GM19240 (cell line): ENCODE measurements at regions not wholly inside any gene's neighbourhood (a gene's known extent, or its start where the extent isn't known, plus 50 kb on each side); places are given as distances from the start of the nearest gene placed in this dataset.
"Not testable (repeated sequence)": the region's sequence is repeated elsewhere in the genome, so short reads cannot be mapped to it uniquely, and the experiment has no call there.

Source experiments
- DNase-seq: peaks from one replicate; pipeline ENCODE4 v3.0.0; 2011; ENCODE audit warnings: low spot score; ENCODE audit not compliant: insufficient read length

DNA sequence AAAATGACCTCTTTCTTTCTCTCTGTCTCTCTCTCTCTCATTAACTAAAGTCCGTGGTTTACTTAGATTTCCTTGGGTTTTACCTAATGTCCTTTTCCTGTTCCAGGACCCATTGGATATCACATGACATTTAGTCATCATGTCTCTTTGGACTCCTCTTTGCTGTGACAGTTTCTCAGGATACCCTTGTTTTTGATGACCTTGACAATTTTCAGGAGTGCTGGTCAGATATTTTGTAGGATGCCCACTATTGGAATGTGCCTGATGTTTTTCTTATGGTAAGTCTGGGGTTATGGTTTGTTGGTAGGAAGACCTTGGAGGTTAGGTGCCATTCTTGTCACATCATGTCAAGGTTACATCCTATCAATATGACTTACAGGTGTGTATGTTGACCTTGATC is 199.2 kb upstream of the HTR1E start:
- DNase-seq = no peak

DNA sequence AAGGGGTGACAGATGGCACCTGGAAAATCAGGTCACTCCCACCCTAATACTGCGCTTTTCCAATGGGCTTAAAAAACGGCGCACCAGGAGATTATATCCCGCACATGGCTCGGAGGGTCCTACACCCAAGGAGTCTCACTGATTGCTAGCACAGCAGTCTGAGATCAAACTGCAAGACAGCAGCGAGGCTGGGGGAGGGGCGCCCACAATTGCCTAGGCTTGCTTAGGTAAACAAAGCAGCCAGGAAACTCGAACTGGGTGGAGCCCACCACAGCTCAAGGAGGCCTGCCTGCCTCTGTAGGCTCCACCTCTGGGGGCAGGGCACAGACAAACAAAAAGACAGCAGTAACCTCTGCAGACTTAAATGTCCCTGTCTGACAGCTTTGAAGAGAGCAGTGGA is 205.7 kb upstream of the HTR1E start:
- not testable (repeated sequence) for DNase-seq

DNA sequence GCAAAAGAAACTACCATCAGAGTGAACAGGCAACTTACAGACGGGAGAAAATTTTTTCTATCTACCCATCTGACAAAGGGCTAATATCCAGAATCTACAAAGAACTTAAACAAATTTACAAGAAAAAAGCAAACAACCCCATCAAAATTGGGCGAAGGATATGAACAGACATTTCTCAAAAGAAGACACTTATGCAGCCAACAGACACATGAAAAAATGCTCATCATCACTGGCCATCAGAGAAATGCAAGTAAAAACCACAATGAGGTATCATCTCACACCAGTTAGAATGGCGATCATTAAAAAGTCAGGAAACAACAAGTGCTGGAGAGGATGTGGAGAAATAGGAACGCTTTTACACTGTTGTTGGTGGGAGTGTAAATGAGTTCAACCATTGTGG is 206.6 kb upstream of the HTR1E start:
- not testable (repeated sequence) for DNase-seq

DNA sequence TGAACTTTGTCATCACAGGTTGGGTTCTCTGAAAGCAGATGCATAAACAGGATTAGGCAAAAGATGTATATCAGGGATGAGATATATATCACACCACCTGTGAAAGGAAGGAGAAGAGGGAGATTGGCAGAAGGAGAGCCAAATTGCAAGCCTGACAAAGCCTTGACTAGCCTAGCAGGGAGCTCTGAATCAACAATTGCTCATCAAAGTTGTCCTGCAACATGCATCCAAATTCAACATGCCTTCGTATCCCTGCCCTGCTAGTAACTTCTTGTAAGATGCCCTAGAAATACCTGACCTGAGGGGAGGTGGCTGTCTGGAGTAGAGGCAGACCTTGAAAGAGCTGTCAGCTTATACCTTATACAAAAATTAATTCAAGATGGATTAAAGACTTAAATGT is 207.1 kb upstream of the HTR1E start:
- DNase-seq = no peak

DNA sequence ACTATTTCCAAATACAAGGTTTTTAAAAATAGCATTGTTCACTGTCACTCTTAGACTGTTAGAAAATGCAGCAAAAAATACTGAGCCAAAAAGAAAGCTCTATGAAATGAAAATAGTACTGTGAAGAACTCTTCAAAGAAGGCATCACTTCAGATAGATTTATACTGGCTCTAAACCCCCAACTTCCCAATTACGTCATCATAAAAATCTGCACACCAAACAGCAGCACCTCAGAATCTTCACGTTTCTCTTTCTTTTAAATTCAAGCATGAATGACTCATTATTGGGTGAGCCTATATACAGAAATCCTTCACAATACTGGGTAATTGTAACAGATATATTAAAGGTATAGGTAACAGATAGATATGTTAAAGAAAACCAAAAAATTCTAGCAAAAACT is 208.4 kb upstream of the HTR1E start:
- no peak for DNase-seq

DNA sequence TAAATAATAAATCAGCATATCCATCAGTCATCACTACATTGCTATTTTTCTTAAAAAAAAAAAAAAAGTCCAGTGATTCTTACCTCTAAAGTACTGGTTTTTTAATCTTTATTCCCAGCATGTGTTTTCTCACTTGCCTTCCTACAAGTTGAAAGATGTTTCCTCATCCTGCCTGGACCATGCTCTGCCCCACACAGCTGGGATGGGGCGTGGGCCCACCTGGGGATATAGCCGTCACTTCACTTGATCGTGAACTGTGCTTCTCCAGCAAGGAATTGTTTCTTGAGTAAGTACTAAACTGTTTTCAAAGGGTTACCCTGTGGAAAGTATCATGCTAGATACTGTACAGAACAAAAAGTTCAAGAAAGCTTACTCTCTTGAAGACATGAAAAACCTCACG is 212.6 kb upstream of the HTR1E start:
- DNase-seq = no peak

DNA sequence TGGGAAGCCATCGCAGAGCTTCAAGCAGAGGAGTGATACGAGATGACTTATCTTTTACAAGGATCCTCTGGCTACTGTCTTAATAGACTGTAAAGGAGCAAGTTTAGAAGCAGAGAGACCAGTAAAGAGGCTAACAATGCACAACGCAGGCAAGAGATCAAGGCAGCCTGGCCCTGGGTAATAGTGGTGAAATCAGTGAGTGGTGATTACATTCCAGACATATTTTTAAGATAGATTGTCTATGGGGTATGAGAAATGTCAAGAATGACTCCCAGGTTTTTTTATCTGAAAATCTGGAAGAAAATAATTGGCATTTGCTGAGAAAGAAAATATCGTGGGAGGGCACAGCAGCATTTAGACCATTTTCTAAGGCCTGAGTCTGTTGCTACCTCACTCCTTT is 213.6 kb upstream of the HTR1E start:
- DNase-seq = no peak

DNA sequence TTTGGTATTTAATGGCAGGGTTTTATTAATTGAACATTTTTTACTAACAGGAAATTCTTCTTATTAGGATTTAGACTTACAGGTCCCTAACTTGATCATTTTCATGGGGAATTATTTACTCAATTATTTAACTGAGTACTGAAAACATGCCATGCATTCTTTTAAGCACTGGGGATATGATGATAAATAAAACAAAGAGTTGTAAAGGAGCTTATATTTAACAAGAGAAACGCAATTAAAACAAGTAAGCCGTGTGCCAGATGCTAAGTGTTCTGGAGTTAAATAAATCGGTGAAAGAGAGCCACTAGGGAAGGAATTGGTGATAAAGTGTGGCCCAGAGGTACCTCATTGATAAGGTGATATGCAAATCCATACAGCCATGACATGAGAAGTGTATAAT is 214.2 kb upstream of the HTR1E start:
- no peak for DNase-seq

DNA sequence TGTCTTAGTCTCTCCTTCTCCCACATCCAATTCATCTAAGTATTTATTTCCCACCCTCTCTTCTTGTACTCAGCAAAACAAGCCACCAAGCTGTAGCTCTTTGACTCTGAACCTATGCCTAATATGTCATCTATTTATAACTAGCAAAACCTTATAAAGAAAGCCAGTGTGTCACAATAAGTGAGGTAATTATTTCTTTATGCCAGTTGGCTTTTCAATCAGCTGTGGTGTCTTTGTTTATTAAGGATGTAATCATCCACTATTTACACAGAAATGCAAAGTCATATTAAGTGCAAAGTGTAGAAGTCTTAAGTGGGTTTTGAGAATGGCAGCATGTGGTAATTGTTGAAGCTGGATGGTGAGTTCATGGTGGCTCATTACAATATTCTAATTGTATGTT is 215.2 kb upstream of the HTR1E start:
- DNase-seq = no peak

DNA sequence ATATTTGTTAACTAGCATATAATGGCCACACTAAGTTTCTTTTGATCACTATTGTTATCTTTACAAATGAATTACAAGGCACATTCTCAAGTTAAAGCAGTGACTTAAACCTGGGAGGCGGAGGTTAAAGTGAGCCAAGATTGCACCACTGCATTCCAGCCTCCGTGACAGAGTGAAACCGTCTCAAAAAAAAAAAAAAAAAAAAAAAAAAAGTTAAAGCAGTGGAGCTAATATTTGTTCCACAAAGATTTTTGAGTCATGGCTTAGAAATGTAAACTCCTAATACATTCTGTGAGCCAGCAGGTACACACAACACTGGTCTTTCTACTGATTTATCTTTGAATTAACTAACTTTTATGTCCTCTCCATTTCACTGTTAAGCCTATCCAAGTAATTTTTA is 221.7 kb upstream of the HTR1E start:
- DNase-seq = no peak

DNA sequence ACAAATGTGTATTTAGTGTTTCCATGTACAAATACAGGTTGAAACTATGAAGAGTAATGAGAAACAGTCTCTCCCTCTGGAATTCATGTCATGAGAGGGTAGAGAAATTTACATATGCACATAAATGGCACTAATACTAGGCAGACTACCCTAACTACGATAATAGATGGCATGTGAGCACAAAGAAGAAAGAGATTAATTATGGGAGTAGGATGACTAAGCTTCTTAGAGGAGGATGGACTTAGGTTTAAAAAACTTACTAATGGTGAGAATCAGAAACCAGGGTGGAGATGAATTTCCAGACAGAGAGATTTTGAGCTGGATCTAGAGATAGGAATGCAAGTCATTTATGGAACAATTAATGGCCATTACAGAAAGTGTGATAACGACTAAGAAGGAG is 225.3 kb upstream of the HTR1E start:
- no peak for DNase-seq

DNA sequence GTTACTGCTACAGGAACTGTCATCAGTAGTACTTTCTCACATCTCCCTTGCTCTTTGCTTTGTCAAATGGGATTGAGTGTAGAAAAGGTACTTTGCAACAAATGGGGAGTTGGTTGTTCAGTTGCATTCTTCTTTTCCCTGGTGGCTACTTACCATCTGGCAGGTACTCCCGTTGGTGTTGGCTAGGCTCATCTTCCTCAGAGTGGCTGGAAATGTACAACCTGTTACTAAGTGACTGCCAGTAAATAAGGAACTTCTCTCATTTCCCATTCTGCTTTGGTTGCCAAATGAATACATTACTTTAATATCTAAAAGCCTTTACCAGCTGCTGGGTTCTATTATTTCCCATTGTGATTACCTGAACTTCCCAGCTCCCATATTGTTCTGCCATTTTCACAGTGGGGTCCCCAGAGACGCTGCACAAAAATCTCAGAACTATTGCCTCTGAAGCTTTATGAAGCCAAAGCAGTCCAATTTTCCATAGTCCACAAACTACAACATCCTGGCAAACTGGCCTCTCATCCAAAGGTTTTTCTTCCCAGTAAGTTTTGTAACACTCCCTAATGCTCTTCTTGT is 229.7 kb upstream of the HTR1E start:
- DNase-seq = no peak

DNA sequence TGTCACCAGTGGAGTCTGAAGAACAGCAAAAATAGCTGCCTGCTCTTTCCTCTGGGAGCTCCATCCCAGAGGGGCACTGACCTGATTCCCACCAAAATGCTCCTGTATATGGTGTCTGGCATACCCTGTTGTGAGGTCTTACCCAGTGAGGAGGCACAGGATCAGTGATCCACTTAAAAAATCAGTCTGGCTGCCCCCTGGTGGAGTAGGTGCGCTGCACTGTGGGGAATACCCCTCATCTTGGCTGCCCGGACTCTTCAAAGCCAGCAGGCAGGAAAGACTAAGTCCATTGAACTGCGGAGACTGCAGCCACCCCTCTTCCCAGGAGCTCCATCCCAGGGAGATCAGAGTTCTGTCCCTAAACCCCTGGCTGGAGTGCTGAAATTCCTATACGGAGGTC is 230.9 kb upstream of the HTR1E start:
- DNase-seq = no peak

DNA sequence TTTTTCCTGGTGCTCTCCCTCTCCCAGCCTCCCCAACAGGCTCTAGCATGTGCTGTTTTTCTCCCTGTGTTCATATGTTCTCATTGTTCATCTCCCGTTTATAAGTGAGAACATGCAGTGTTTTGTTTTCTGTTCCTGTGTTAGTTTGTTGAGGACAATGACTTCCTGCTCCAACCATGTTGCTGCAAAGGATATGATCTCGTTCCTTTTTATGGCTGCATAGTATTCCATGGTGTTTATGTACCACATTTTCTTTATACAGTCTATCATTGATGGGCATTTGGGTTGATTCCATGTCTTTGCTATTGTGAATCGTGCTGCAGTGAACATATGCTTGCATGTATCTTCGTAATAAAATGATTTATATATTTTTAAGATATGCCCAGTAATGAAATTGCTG is 236.1 kb upstream of the HTR1E start:
- DNase-seq = not testable (repeated sequence)

DNA sequence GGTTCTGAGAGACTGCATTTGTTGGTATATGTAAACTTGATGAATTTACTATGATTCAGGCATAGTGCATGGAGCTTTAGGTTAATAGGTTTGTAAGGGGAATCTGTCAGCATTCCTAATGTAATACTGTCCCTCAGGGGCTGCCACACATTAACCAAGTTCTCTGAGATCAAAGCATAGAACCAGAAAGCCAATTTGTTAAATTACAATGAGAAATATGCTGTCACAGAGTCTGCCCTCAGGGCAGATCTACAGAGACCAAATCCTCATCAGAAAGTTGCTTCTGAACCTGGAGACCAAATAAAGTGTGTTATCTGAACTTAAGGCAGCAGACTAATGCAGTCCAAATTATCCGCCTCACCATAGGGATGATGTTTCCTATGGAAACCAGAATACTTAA is 250.8 kb upstream of the HTR1E start:
- DNase-seq = no peak

DNA sequence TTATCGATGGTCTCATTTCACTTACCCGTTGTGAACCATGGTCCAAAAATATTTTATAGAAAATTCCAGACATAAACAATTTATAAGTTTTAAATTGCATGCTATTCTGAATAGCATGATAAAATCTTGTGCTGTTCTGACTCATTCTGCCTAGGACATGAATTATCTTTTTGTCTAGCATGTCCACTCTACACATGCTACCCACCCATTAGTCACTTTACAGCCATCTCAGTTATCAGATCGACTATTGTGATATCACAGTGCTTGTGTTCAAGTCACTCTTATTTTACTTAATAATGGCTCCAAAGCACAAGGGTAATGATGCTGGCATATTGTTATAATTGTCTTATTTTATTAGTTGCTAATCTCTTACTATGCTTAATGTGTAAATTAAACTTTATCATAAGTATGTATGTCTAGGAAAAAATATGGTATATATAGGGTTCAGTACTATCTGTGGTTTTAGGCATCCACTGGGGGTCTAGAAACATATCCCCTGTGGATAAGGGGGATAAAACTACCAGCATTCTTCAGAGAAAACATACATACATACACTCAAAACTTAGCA is 252.0 kb upstream of the HTR1E start:
- DNase-seq = no peak

DNA sequence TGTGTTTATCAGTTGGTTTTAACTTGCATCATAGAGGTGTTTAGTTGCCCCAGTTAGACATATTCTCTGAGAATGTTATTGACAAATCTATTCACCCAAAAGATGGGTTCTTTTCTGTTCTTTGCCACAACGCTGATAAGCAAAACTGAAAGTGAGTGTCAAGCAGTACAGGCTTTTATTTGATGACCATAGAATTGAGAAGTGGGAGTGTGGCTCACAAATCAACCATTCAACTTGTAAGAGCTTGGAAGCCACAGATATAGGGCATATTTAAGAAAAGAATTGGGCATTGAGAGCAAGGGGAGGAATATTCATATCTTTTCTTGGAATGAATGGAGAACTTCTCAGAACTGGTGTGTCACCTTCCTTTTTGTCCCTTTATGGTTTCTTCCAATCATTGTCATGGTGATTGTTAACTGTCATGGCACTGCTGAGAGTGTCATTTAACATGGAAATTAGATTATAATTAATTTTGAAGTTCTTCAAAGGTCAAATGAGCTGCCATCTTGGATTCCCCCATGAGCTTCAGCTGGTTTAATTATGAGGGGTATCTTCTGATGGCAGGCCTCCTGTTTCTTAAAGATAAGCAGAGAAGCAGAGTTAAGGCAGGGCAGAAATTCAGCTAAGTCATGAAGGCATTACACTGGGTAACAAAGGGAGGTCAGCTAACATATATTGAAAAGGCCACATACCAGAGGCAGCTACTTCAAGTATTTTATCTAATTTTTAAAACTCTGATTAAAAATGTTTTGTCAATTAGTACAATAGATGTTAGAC is 254.0 kb upstream of the HTR1E start:
- DNase-seq = no peak

DNA sequence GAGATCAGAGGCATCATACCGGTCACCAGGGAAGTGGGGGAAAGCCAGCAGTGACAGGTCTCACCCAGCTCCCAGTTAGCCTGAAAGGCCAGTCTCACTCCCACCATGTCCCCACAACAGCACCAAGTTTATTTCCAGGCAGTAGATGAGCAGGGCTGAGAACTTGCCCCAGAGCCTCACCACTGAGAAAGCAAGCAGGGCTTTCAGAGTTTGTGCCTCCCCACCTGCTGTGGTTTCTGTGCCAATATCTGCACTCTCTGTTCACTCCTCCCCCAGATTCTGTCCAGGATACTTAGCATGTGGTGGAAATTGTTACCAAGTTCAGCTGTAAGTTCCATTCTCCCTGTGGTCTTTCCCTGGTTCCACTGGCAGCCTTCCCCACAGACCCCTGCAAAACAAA is 255.0 kb upstream of the HTR1E start:
- DNase-seq = no peak

DNA sequence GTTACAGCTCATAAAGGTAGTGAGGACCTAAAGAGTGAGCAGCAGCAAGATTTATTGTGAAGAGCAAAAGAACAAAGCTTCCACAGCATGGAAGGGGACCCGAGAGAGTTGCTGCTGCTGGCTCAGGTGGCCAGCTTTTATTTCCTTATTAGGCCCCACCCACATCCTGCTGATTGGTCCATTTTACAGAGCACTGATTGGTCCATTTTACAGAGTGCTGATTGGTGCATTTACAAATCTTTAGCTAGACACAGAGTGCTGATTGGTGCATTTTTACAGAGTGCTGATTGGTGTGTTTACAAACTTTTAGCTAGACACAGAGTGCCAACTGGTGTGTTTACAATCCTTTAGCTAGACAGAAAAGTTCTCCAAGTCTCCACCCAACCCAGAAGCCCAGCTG is 256.2 kb upstream of the HTR1E start:
- not testable (repeated sequence) for DNase-seq

DNA sequence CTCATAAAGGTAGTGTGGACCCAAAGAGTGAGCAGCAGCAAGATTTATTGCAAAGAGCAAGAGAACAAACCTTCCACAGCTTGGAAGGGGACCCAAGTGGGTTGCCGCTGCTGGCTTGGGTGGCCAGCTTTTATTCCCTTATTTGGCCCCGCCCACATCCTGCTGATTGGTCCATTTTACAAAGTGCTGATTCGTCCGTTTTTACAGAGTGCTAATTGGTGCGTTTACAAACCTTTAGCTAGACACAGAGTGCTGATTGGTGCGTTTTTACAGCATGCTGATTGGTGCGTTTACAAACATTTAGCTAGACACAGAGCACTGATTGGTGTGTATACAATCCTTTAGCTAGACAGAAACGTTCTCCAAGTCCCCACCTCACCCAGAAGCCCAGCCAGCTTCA is 265.2 kb upstream of the HTR1E start:
- DNase-seq = not testable (repeated sequence)

DNA sequence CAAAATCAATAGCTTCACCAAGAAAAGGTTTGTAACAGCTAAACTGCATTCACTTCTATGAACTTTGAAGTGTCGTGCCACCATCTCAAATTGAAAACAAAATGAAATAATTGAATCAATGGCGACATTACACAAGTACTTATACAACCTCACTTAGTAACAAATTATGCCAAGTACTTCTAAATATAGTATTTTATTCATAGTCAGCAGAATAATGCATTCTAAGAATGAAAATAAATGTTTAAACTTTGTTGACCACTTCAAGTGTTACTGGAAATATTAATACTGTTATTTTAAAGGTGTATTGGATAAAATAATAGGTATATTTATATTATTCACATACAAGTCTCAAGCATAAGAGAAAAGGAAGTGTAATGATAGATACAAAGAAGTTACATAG is 280.1 kb upstream of the HTR1E start:
- no peak for DNase-seq

DNA sequence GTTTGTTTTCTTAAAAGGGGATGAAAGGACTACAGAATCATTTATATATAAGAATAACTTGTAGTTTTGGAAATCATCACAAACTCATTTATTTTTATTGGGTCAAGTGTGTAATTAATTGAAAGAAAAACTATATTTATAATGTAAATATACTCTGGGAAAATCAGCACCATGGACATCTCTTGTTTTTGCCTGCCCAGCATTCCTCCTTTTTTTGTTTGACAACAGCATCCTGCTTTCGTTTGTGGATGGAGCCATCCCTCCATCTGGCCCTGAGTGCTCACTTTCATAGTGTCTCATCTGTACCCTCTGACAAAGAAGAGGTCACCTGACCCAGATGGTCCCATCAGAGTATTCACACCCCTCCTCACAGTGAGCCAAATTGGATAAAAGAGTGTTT is 308.2 kb upstream of the HTR1E start:
- no peak for DNase-seq

DNA sequence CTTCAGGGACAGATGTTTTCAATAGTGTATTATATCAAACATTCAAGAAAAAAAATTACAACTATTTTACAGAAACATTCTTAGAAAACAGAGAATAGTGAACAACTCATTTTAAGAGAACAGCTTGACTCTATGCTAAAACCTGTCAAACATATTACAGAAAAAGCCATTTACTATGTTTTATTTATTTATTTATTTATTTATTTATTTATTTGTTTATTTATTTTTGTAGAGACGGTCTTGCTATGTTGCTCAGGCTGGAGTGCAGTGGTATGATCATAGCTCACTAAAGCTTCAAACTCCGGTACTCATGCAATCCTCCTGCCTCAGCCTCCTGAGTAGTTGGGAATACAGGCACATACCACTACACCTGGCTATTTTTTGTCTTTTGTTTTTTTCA is 317.9 kb upstream of the HTR1E start:
- DNase-seq = no peak
